HG03196 (cell line): ENCODE measurements at regions not wholly inside any gene's neighbourhood (a gene's known extent, or its start where the extent isn't known, plus 50 kb on each side); places are given as distances from the start of the nearest gene placed in this dataset.
"Not testable (repeated sequence)": the region's sequence is repeated elsewhere in the genome, so short reads cannot be mapped to it uniquely, and the experiment has no call there.

Experiments used
- ATAC-seq: cut with Tn5 transposase; IDR thresholded peaks from one replicate; pipeline ENCODE4 v1.9.1; 2021; ENCODE audit not compliant: unreplicated experiment

GRCh38 chr6:1007159-1007558, 304.7 kb upstream of the FOXQ1 start:
- no peak for ATAC-seq

GRCh38 chr6:1004885-1005630, 306.8 kb upstream of the FOXQ1 start:
- ATAC-seq: no peak

GRCh38 chr6:1003394-1004160, 308.3 kb upstream of the FOXQ1 start:
- ATAC-seq: no peak

- ATAC-seq: no peak
Observed at GRCh38 chr6:1002989-1003388, 308.9 kb upstream of the FOXQ1 start.

GRCh38 chr6:1001655-1002349, 308.9 kb upstream of the EXOC2 start:
- ATAC-seq: peak; percentile 63

- no peak for ATAC-seq
Observed at GRCh38 chr6:999552-999951, 306.6 kb upstream of the EXOC2 start.

DNA sequence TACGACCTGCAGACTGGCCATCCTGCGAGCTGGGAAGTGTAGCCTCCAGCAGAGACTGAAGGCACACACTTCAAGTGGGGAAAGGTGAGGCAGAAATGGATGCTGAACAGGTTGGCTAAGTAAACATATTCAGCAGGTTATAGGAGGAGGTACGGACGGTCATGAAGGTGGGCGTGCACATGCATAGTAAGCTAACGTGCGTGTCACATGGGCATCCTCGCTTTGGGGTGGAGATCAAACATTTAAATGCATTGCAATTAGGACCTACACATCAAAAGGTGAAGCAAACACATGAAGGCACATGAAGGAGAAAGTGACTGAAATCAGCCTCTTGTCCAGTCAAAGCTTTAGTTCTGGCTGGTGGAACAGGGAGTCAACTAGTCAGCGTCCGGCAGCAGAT, 305.6 kb upstream of the EXOC2 start:
- ATAC-seq: no peak

DNA sequence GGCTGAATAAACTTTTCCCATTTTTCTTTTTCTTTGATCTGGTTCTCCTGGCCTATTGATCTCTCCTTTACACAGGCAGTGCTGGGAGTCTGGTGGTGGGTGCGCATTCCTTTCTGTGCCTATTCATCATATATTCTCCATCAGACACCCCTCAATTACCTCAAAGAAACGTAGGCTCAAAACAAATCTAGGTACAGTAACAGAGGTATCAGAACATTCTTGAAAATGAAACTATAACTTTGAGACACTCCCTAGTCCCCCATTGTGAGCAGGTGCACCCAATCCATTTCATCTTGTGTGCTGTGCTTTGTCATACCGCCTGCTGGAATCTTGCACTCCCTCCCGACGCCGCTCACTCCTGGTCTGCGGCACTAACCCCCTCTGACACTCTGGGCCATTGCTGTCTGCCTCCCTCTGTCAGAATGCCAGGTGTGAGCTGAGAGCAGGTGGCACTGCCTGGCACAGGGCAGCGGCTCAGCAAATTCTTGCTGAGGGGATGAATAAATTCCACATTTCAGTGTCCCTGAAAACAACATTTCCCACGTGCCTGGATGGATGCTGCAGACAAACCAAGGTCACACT, 303.4 kb upstream of the EXOC2 start:
- no peak for ATAC-seq

DNA sequence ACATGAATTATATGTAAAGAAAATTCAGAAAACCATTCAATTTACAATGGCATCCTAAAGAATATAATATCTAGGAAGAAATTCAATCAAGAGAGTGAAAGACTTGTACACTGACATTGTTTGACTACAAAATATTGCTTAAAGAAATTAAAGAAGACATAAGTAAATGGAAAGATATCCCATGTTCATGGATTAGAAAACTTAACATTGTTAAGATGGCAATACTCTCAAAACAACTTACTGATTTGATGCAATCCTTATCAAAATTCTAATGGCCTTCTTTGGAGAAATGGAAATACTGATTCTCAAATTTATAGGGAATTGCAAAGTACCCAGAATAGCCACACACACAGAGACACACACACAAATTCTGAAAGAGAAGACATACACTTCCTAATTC, 298.3 kb upstream of the EXOC2 start:
- no peak for ATAC-seq

- ATAC-seq: no peak
Observed at GRCh38 chr6:984031-984430, 291.1 kb upstream of the EXOC2 start.

GRCh38 chr6:978937-979685, 286.2 kb upstream of the EXOC2 start:
- no peak for ATAC-seq

DNA sequence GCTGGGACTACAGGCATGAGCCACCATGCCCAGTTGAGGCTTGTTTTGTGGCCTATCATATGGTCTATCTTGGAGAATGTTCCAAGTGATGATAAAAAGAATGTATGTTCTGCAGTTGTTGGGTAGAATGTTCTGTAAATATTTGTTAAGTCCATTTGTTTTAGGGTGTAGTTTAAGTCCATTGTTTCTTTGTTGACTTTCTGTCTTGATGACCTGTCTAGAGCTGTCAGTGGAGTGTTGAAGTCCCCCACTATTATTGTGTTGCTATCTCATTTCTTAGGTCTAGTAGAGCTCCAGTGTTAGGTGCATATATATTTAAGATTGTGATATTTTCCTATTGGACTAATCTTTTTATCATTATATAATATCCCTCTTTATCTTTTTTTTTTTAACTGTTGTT, 284.3 kb upstream of the EXOC2 start:
- not testable (repeated sequence) for ATAC-seq

- ATAC-seq: no peak
Observed at GRCh38 chr6:971981-972640, 279.2 kb upstream of the EXOC2 start.

DNA sequence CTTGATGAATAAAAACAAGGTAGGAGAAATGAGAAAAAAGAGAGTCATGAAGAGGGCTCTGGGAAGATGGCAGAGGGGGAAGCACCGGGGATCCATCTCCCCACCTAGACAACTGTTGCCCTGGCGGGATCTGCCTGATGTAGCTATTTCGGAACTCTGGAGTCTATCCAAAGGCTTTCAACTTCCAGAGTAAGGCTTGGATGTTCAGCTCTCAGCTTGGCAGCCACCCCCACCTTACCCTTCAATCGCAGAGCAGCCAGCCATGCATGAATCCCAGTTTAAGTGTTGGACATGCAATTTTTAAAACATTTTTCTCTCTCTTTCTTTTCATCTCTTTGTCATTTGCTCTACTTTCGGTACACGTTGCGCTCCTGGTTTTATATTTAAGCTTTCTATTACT, 275.9 kb upstream of the EXOC2 start:
- no peak for ATAC-seq

DNA sequence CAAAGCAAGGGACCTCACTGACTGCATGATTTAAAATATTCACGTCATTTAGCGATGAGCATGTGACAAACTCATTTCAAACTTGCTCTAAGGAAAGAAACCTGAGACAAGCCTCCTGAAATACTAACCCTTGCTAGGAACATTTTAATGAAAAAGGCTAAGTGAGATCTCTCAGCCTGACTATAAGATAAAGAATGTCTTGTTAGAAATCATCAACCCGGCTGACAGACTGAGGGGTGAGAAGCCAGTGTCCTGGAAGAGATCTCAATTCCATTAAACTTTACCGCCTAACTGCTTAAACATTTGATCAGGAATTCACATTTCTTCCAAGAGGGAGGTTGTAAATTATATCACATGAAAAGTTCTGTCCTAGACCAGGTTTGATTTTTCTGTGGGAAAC, 274.8 kb upstream of the EXOC2 start:
- ATAC-seq: no peak

- ATAC-seq: no peak
Observed at GRCh38 chr6:965343-965742, 272.4 kb upstream of the EXOC2 start.

DNA sequence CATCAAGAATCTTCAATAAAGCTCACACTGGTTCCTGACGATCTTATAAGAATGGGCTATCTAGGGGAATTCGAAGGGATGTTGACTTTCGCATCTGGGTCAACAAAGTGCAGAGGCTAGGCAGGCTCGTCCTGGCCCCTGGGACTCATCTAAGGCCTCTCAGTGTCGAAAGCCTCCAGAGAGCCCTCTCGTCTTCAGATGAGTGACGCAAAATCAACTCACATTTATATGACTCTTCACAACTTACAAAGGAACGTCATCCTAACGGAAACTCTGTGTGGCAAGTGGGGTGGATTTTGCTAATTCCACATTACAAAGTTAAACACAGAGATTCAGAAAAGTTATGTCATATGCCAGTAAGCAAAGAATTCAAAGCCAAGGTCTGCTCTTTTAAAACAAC, 270.5 kb upstream of the EXOC2 start:
- ATAC-seq: no peak

DNA sequence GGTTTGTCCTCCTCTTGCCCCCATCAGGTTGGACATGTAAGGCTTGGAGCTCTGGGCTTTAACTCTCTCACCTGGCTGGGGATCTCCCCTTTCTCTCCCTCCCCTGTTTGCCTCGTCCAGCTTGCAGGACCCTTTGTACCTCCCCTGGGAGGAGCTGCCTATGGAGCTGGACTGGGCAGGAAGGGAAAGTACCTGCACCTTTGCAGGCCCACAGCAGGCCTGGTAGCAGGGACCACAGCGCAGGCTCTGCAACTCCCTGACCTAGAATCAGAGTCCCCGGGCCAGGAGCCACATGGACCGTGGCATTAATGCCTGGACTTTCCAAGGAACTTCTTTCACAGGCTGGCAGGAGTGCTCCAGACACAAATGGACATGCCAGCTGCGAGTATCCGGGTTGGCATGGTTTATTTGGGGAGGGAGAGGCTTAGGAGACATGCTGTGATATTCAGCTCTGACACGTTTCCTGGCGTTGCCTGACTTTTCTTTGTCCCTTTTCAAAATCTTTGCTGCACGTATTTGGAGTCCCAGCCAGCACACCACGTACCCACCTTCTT, 268.5 kb upstream of the EXOC2 start:
- ATAC-seq: no peak

DNA sequence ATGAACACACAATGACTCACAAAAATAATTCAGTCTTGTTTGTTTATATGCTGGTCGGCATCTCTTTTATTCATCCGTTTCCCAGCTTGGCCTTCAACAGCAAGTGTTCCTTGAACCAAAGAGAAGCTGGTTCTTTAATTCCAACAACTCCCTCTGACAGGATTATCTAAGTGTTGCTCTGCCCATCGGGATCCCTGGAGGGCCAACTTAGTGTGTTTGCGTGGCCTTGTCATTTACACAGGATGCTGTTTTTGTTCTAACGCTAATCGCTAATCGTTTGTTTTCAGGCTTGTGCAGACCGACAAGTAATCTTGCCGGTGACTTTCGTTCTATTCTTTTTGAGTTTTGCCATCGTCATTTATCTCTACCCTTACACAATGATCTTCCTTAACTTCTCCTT, 267.4 kb upstream of the EXOC2 start:
- ATAC-seq: no peak

GRCh38 chr6:958488-958887, 265.5 kb upstream of the EXOC2 start:
- no peak for ATAC-seq
